Osteoblast (primary cell): ENCODE measurements at regions not wholly inside any gene's neighbourhood (a gene's known extent, or its start where the extent isn't known, plus 50 kb on each side); places are given as distances from the start of the nearest gene placed in this dataset.

Experiments
- DNase-seq: peaks from one replicate; pipeline ENCODE4 v3.0.0; 2011; ENCODE audit warnings: low spot score, mixed read lengths; ENCODE audit not compliant: insufficient read length; ENCODE audit errors: missing footprints
- H2AFZ ChIP-seq: 2 replicates; pipeline ENCODE4 v1.6.0; 2011; ENCODE audit warnings: mild to moderate bottlenecking, low read length
- H3K27ac ChIP-seq: 2 replicates; pipeline ENCODE4 v1.5.1; 2011; ENCODE audit warnings: mild to moderate bottlenecking, low read depth, low read length, moderate library complexity
- H3K27me3 ChIP-seq: 2 replicates; pipeline ENCODE4 v1.6.0; 2012; ENCODE audit warnings: mild to moderate bottlenecking, control low read depth, inconsistent platforms, low read length, moderate library complexity; ENCODE audit not compliant: insufficient read depth
- H3K36me3 ChIP-seq: 2 replicates; pipeline ENCODE4 v1.5.1; 2011; ENCODE audit warnings: mild to moderate bottlenecking, low read length, control low read depth, moderate library complexity; ENCODE audit not compliant: insufficient read depth
- H3K4me1 ChIP-seq: 2 replicates; pipeline ENCODE4 v1.5.1; 2011; ENCODE audit warnings: mild to moderate bottlenecking, low read length, control low read depth, moderate library complexity; ENCODE audit not compliant: insufficient read depth
- H3K4me2 ChIP-seq: 2 replicates; pipeline ENCODE4 v1.6.0; 2011; ENCODE audit warnings: mild to moderate bottlenecking, low read length; ENCODE audit not compliant: insufficient read depth
- H3K4me3 ChIP-seq: fragments of 200-600 bp; sonication (generic); 3 replicates; pipeline ENCODE4 v1.5.1; 2012; ENCODE audit warnings: mild to moderate bottlenecking, low read length, inconsistent platforms; ENCODE audit not compliant: insufficient read depth
- H3K79me2 ChIP-seq: 2 replicates; pipeline ENCODE4 v1.6.0; 2012; ENCODE audit warnings: mild to moderate bottlenecking, low read length, control low read depth, inconsistent platforms; ENCODE audit not compliant: insufficient read depth
- H3K9me3 ChIP-seq: 2 replicates; pipeline ENCODE4 v1.5.1; 2011; ENCODE audit warnings: low read depth, low read length, control low read depth
- H4K20me1 ChIP-seq: 2 replicates; pipeline ENCODE4 v1.6.0; 2012; ENCODE audit warnings: mild to moderate bottlenecking, low read length, control low read depth; ENCODE audit not compliant: insufficient read depth
- TF ChIP-seq, protein P1 (sequence below): IDR thresholded peaks from 2 replicates; pipeline ENCODE4 v1.5.1; 2011; ENCODE audit warnings: mild to moderate bottlenecking, low read depth, low read length, moderate library complexity; ENCODE audit errors: extremely low read depth

GRCh38 chr4:165627548-165627947 is 245.5 kb upstream of the TLL1 start:
- Histone ChIP-seq H2AFZ (no peak overlapping the region), H3K4me3 (no peak overlapping the region), H3K27me3 (no peaks in the 10 kb centered on the region), H3K27ac (no peak overlapping the region), H3K9me3 (no peaks in the 10 kb centered on the region), H4K20me1 (no peaks in the 10 kb centered on the region), H3K4me2 (no peak overlapping the region), H3K79me2 (no peaks in the 10 kb centered on the region), H3K4me1 (no peaks in the 10 kb centered on the region), H3K36me3 (no peaks in the 10 kb centered on the region)
- TF ChIP-seq, protein P1, sequence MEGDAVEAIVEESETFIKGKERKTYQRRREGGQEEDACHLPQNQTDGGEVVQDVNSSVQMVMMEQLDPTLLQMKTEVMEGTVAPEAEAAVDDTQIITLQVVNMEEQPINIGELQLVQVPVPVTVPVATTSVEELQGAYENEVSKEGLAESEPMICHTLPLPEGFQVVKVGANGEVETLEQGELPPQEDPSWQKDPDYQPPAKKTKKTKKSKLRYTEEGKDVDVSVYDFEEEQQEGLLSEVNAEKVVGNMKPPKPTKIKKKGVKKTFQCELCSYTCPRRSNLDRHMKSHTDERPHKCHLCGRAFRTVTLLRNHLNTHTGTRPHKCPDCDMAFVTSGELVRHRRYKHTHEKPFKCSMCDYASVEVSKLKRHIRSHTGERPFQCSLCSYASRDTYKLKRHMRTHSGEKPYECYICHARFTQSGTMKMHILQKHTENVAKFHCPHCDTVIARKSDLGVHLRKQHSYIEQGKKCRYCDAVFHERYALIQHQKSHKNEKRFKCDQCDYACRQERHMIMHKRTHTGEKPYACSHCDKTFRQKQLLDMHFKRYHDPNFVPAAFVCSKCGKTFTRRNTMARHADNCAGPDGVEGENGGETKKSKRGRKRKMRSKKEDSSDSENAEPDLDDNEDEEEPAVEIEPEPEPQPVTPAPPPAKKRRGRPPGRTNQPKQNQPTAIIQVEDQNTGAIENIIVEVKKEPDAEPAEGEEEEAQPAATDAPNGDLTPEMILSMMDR: no peak
- no peak for DNase-seq

- H3K27ac ChIP-seq: no peak overlapping the region
- no peaks in the 10 kb centered on the region for H3K79me2 ChIP-seq
- no peaks in the 10 kb centered on the region for H4K20me1 ChIP-seq
- no peaks in the 10 kb centered on the region for H3K36me3 ChIP-seq
- H3K4me3 ChIP-seq: no peak overlapping the region
- no peaks in the 10 kb centered on the region for H3K4me1 ChIP-seq
- no peak for DNase-seq
- TF ChIP-seq, protein P1: no peak
- H2AFZ ChIP-seq: no peak overlapping the region
- no peaks in the 10 kb centered on the region for H3K9me3 ChIP-seq
- no peak overlapping the region for H3K4me2 ChIP-seq
- H3K27me3 ChIP-seq: no peaks in the 10 kb centered on the region
These were observed 244.5 kb upstream of the TLL1 start for GRCh38 chr4:165628572-165628971.

GRCh38 chr4:165630671-165631070 is 242.4 kb upstream of the TLL1 start:
- no peak for DNase-seq
- Histone ChIP-seq H3K4me3 (no peak overlapping the region), H3K4me2 (no peak overlapping the region), H3K36me3 (no peaks in the 10 kb centered on the region), H3K27me3 (no peaks in the 10 kb centered on the region), H3K9me3 (no peaks in the 10 kb centered on the region), H4K20me1 (no peaks in the 10 kb centered on the region), H3K79me2 (no peaks in the 10 kb centered on the region), H3K27ac (no peak overlapping the region), H3K4me1 (no peaks in the 10 kb centered on the region), H2AFZ (no peak overlapping the region)
- TF ChIP-seq, protein P1: no peak

- no peak overlapping the region for H2AFZ ChIP-seq
- H3K4me2 ChIP-seq: no peak overlapping the region
- no peaks in the 10 kb centered on the region for H3K9me3 ChIP-seq
- no peak overlapping the region for H3K4me3 ChIP-seq
- H4K20me1 ChIP-seq: no peaks in the 10 kb centered on the region
- H3K4me1 ChIP-seq: no peaks in the 10 kb centered on the region
- no peak for DNase-seq
- H3K79me2 ChIP-seq: no peaks in the 10 kb centered on the region
- no peaks in the 10 kb centered on the region for H3K27me3 ChIP-seq
- TF ChIP-seq, protein P1: no peak
- no peaks in the 10 kb centered on the region for H3K36me3 ChIP-seq
- H3K27ac ChIP-seq: no peak overlapping the region
These were observed 241.7 kb upstream of the TLL1 start for GRCh38 chr4:165631208-165631894.
